Prostate gland (tissue), 2 donors: ENCODE measurements at regions not wholly inside any gene's neighbourhood (a gene's known extent, or its start where the extent isn't known, plus 50 kb on each side); places are given as distances from the start of the nearest gene placed in this dataset.

Experiments used
- DNase-seq: peaks from one replicate; pipeline ENCODE4 v3.0.0-alpha.2; 2019; ENCODE audit warnings: low spot score
- H3K27ac ChIP-seq, 2 donors: fragments of 200-600 bp; sonication (generic); 2 replicates each; pipeline ENCODE4 v1.5.1; 2017 to 2019
- H3K27me3 ChIP-seq: fragments of 200-600 bp; sonication (generic); replicated peaks from 2 replicates; pipeline ENCODE4 v1.5.1; 2019; ENCODE audit not compliant: insufficient read depth
- H3K36me3 ChIP-seq, 2 donors: fragments of 200-600 bp; sonication (generic); 1 replicate in 1 of 2; 2 replicates in 1 of 2; pipeline versions ENCODE4 v1.5.1 to v1.8.1; 2017 to 2019
- H3K4me1 ChIP-seq: fragments of 200-600 bp; sonication (generic); replicated peaks from 2 replicates; pipeline ENCODE4 v1.5.1; 2019
- H3K4me3 ChIP-seq, 2 donors: fragments of 200-600 bp; sonication (generic); 2 replicates each; pipeline ENCODE4 v1.5.1; 2017 to 2019
- H3K9me3 ChIP-seq: fragments of 200-600 bp; sonication (generic); 2 replicates; pipeline ENCODE4 v1.5.1; 2017
- CTCF ChIP-seq, 4 experiments: fragments of 200-600 bp in 2 of 4; fragments of 450-650 bp in 2 of 4; sonication (generic) in 2 of 4; IDR thresholded peaks; 1 replicate in 3 of 4; 2 replicates in 1 of 4; pipeline ENCODE4 v1.5.1; 2016 to 2019; ENCODE audit warnings: antibody characterized with exemption in 4 of 4, mild to moderate bottlenecking in 2 of 4, moderate library complexity in 2 of 4
- POLR2A ChIP-seq: fragments of 450-650 bp; IDR thresholded peaks from one replicate; pipeline ENCODE4 v1.6.1; 2016; ENCODE audit warnings: antibody characterized with exemption, mild to moderate bottlenecking
- POLR2AphosphoS5 ChIP-seq: sonication (generic); formaldehyde crosslinking; IDR thresholded peaks from one replicate; pipeline ENCODE4 v1.6.1; 2017; ENCODE audit warnings: antibody characterized with exemption
- WGBS: methylation state at CpG from one replicate; pipeline ENCODE4 v1.1.5; 2018; 5-methylcytosine and 5-hydroxymethylcytosine counted together
- intact Hi-C: fragments of 100-400 bp; cut with DNase I; formaldehyde crosslinking; loops from one replicate; pipeline ENCODE4 v1.14.2; 2022

GRCh38 chr10:78589687-78590086 lies 479.1 kb upstream of the ZMIZ1 start:
- H3K27me3 ChIP-seq: no peaks in the 10 kb centered on the region
- H3K4me3 ChIP-seq: no peak overlapping the region
- intact Hi-C loops: no loop called here
- H3K27ac ChIP-seq: peak overlapping the region in 1 of 2 donors; percentile 55
- no peaks in the 10 kb centered on the region for H3K36me3 ChIP-seq
- H3K4me1 ChIP-seq: no peaks in the 10 kb centered on the region
- 63% methylated on average over 3 of the region's 3 CpGs for WGBS
- TF ChIP-seq POLR2A (no peak), CTCF (IDR thresholded peaks at IDR 0.05) (no peak), POLR2AphosphoS5 (peak; percentile 76)
- DNase-seq: no peak
- no peaks in the 10 kb centered on the region for H3K9me3 ChIP-seq

GRCh38 chr10:78591066-78591465 lies 477.7 kb upstream of the ZMIZ1 start:
- Histone ChIP-seq H3K4me3 (no peak overlapping the region), H3K27me3 (no peaks in the 10 kb centered on the region), H3K4me1 (no peaks in the 10 kb centered on the region), H3K9me3 (no peaks in the 10 kb centered on the region), H3K27ac (no peak overlapping the region), H3K36me3 (no peaks in the 10 kb centered on the region)
- no peak for TF ChIP-seq POLR2A
- TF ChIP-seq POLR2AphosphoS5: no peak
- TF ChIP-seq CTCF (IDR thresholded peaks at IDR 0.05): no peak
- 92% methylated on average over 2 of the region's 2 CpGs for WGBS
- intact Hi-C loops: no loop called here
- DNase-seq: no peak

- WGBS: 48% methylated on average over 7 of the region's 7 CpGs
- DNase-seq: no peak
These were observed 474.1 kb upstream of the ZMIZ1 start for GRCh38 chr10:78594559-78595268.

GRCh38 chr10:78595269-78595619 lies 473.5 kb upstream of the ZMIZ1 start:
- DNase-seq: no peak
- no peak for TF ChIP-seq POLR2AphosphoS5
- TF ChIP-seq POLR2A: no peak
- no peak for TF ChIP-seq CTCF (IDR thresholded peaks at IDR 0.05)
- Histone ChIP-seq H3K27me3 (no peaks in the 10 kb centered on the region), H3K27ac (no peak overlapping the region), H3K4me1 (no peaks in the 10 kb centered on the region), H3K9me3 (no peaks in the 10 kb centered on the region), H3K36me3 (no peaks in the 10 kb centered on the region), H3K4me3 (no peak overlapping the region)
- WGBS: 62% methylated on average over 5 of the region's 5 CpGs
- intact Hi-C loops: no loop called here

More at GRCh38 chr10:78594559-78595268, 474.1 kb upstream of the ZMIZ1 start:
- no peaks in the 10 kb centered on the region for H3K27me3 ChIP-seq
- intact Hi-C loops: no loop called here
- H3K9me3 ChIP-seq: no peaks in the 10 kb centered on the region
- H3K36me3 ChIP-seq: no peaks in the 10 kb centered on the region
- TF ChIP-seq CTCF (IDR thresholded peaks at IDR 0.05): no peak
- TF ChIP-seq POLR2A: no peak
- TF ChIP-seq POLR2AphosphoS5: no peak
- H3K4me1 ChIP-seq: no peaks in the 10 kb centered on the region
- H3K4me3 ChIP-seq: no peak overlapping the region
- H3K27ac ChIP-seq: no peak overlapping the region

GRCh38 chr10:78596556-78596955 lies 472.2 kb upstream of the ZMIZ1 start:
- no peaks in the 10 kb centered on the region for H3K9me3 ChIP-seq
- H3K4me1 ChIP-seq: no peaks in the 10 kb centered on the region
- H3K36me3 ChIP-seq: no peaks in the 10 kb centered on the region
- TF ChIP-seq CTCF (IDR thresholded peaks at IDR 0.05) (no peak), POLR2AphosphoS5 (no peak), POLR2A (no peak)
- no peak overlapping the region for H3K27ac ChIP-seq
- intact Hi-C loops: no loop called here
- no peak for DNase-seq
- no peak overlapping the region for H3K4me3 ChIP-seq
- H3K27me3 ChIP-seq: no peaks in the 10 kb centered on the region
- WGBS: 59% methylated on average over 2 of the region's 2 CpGs
